Right atrium auricular region (tissue), 2 donors: ENCODE measurements at regions not wholly inside any gene's neighbourhood (a gene's known extent, or its start where the extent isn't known, plus 50 kb on each side); places are given as distances from the start of the nearest gene placed in this dataset.

Experiments
- DNase-seq: peaks from one replicate; pipeline ENCODE4 v3.0.0-alpha.2; 2019; ENCODE audit warnings: low spot score
- H3K27ac ChIP-seq, 2 donors: fragments of 200-600 bp; sonication (generic); 1 replicate in 1 of 2; 2 replicates in 1 of 2; pipeline ENCODE4 v1.5.1; 2016 to 2019
- H3K27me3 ChIP-seq, 2 donors: fragments of 200-600 bp; sonication (generic); one replicate each; pipeline versions ENCODE4 v1.5.1 to v1.6.0; 2017 to 2019
- H3K36me3 ChIP-seq: fragments of 200-600 bp; sonication (generic); one replicate; pipeline ENCODE4 v1.5.1; 2016
- H3K4me1 ChIP-seq, 2 donors: fragments of 200-600 bp; sonication (generic); one replicate each; pipeline versions ENCODE4 v1.5.1 to v1.6.0; 2017 to 2019
- H3K4me3 ChIP-seq, 2 donors: fragments of 200-600 bp; sonication (generic); 1 replicate in 1 of 2; 2 replicates in 1 of 2; pipeline ENCODE4 v1.5.1; 2017 to 2019; ENCODE audit warnings: mild to moderate bottlenecking in 1 of 2, moderate library complexity in 1 of 2
- H3K9me3 ChIP-seq, 2 donors: fragments of 200-600 bp; sonication (generic); one replicate each; pipeline ENCODE4 v1.5.1; 2019
- CTCF ChIP-seq, 2 donors: fragments of 200-600 bp; sonication (generic); IDR thresholded peaks; one replicate each; pipeline ENCODE4 v1.5.1; 2019; ENCODE audit warnings: antibody characterized with exemption in 2 of 2

GRCh38 chr15:47432826-47433225 lies 284.5 kb upstream of the SEMA6D start:
- no peak for TF ChIP-seq CTCF (IDR thresholded peaks at IDR 0.05)
- no peak for DNase-seq

GRCh38 chr15:47434596-47434995 lies 282.7 kb upstream of the SEMA6D start:
- Histone ChIP-seq H3K9me3 (no peaks in the 10 kb centered on the region), H3K27ac (no peak overlapping the region), H3K4me3 (no peak overlapping the region), H3K27me3 (no peaks in the 10 kb centered on the region), H3K36me3 (no peaks in the 10 kb centered on the region), H3K4me1 (peaks cover 0 to 4% of the 10 kb centered on the region in 2 donors)
- no peak for TF ChIP-seq CTCF (IDR thresholded peaks at IDR 0.05)
- no peak for DNase-seq

More at GRCh38 chr15:47432826-47433225, 284.5 kb upstream of the SEMA6D start:
- Histone ChIP-seq H3K4me1 (no peaks in the 10 kb centered on the region), H3K27ac (no peak overlapping the region), H3K9me3 (no peaks in the 10 kb centered on the region), H3K36me3 (no peaks in the 10 kb centered on the region), H3K27me3 (no peaks in the 10 kb centered on the region), H3K4me3 (no peak overlapping the region)

DNA sequence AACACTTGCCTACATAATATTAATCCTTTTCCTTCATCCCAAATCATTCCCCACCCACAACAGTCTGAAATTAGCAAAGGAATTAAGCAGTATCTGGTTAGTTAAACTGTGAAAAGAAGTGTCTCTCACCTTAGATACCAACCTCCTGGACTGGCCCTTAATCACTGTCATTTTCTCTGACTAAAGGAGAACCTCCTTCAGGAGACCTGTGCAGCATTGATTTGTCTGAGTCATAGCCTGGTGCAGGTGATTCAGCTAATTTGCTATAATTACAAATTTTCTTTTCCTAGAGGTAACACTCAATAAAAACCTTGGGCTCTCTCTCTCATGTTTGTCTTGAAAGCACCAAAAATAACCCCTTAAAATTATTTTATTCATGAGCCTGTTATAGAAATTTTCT lies 279.8 kb upstream of the SEMA6D start:
- no peak overlapping the region for H3K27ac ChIP-seq
- no peaks in the 10 kb centered on the region for H3K36me3 ChIP-seq
- H3K27me3 ChIP-seq = no peaks in the 10 kb centered on the region
- H3K9me3 ChIP-seq = no peaks in the 10 kb centered on the region
- TF ChIP-seq CTCF (IDR thresholded peaks at IDR 0.05) = no peak
- H3K4me3 ChIP-seq = no peak overlapping the region
- no peak for DNase-seq
- H3K4me1 ChIP-seq = peaks cover 0 to 4% of the 10 kb centered on the region in 2 donors

GRCh38 chr15:47439146-47440111 lies 277.9 kb upstream of the SEMA6D start:
- no peak for DNase-seq
- TF ChIP-seq CTCF (IDR thresholded peaks at IDR 0.05) = no peak
- H3K27ac ChIP-seq = no peak overlapping the region
- H3K4me3 ChIP-seq = no peak overlapping the region
- H3K27me3 ChIP-seq = no peaks in the 10 kb centered on the region
- H3K36me3 ChIP-seq = no peaks in the 10 kb centered on the region
- H3K4me1 ChIP-seq = peaks cover 0 to 4% of the 10 kb centered on the region in 2 donors
- H3K9me3 ChIP-seq = no peaks in the 10 kb centered on the region

- TF ChIP-seq CTCF (IDR thresholded peaks at IDR 0.05) = no peak
- Histone ChIP-seq H3K27ac (no peak overlapping the region), H3K27me3 (no peaks in the 10 kb centered on the region), H3K4me3 (no peak overlapping the region), H3K4me1 (peaks cover 0 to 4% of the 10 kb centered on the region in 2 donors), H3K9me3 (no peaks in the 10 kb centered on the region), H3K36me3 (no peaks in the 10 kb centered on the region)
- no peak for DNase-seq
Observed at GRCh38 chr15:47442371-47442770, 274.9 kb upstream of the SEMA6D start.
